Caki2 (cell line): ENCODE measurements at regions not wholly inside any gene's neighbourhood (a gene's known extent, or its start where the extent isn't known, plus 50 kb on each side); places are given as distances from the start of the nearest gene placed in this dataset.

ENCODE experiments used
- DNase-seq: peaks from one replicate; pipeline ENCODE4 v3.0.0-alpha.2; 2015; ENCODE audit warnings: low read depth
- in situ Hi-C: cut with HindIII; loops from 2 replicates; pipeline ENCODE4 v1.10.0; 2016; ENCODE audit warnings: low sequenced_read_pairs, low pct_unique_long_range_greater_than_20kb, mixed read lengths

GRCh38 chr5:165560648-165561047 is 2055.2 kb downstream of the MAT2B start:
- no peak for DNase-seq
- in situ Hi-C loops, result no loop called here

DNA sequence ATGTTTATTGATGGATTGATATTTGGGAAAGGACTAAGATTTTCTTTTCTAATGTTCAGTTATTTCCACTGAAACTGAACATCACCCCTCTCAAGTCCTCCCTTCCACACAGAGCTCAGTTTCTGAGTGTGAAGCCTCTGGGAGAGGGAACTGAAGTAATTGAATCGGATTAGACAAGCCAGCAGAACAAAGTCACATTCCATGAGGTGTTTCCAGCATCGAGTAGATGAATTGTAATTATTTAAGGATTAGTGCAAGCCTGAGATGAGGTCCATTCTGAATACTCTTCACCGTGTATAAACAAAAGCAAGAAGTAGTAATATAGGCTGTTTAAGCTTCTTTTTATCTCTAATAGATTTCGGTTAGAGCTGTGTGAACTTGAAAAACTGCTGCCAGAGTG is 2060.5 kb downstream of the MAT2B start:
- in situ Hi-C loops, result no loop called here
- DNase-seq, result no peak

GRCh38 chr5:165569551-165569950 is 2064.1 kb downstream of the MAT2B start:
- in situ Hi-C loops, result no loop called here
- DNase-seq, result no peak

- in situ Hi-C loops, result no loop called here
- no peak for DNase-seq
Observed at GRCh38 chr5:165573445-165573844, 2068.0 kb downstream of the MAT2B start.

DNA sequence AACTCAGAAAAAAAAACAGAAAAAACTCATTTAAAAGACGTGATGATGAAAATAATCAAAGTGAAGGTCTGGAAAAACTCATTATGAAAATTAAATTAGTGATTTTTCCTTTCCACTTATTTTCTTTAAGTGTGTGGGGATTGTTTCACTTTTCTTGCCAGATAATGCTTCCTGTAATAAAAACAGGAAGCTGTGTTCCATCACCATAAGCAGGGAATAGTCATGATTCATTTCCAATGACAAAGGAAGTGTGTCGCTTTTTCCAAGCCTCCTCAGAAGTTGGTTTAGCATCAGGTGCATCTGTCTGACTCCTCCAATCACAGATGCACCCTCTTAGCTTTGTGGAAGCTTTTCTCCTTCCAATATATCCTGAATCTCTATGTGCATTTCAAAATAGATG is 2068.7 kb downstream of the MAT2B start:
- in situ Hi-C loops, result no loop called here
- no peak for DNase-seq

GRCh38 chr5:165576678-165577275 is 2071.4 kb downstream of the MAT2B start:
- in situ Hi-C loops, result no loop called here
- DNase-seq, result no peak

- in situ Hi-C loops, result no loop called here
- DNase-seq, result no peak
Observed at GRCh38 chr5:165579911-165580310, 2074.5 kb downstream of the MAT2B start.

DNA sequence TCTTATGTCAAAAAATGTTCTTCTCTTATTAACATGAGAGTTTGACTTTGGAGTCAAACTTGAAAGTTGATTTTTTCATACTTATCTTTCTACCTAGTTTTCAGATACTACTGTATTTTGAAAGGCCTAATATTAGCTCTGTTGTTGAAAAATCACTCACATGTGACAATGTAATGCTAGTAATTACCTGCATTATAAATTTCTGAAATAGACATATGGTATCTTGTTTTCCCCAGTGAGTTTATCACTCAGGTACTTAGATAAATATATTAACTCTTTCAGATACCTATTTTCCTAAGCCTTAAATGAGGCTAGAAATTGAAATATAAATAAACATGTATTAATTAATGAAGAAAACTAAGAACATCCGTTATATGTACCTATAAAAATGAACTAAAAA is 2089.3 kb downstream of the MAT2B start:
- in situ Hi-C loops, result no loop called here
- DNase-seq, result no peak

- no peak for DNase-seq
- in situ Hi-C loops, result no loop called here
Observed at GRCh38 chr5:165602529-165602928, 2097.1 kb downstream of the MAT2B start.

DNA sequence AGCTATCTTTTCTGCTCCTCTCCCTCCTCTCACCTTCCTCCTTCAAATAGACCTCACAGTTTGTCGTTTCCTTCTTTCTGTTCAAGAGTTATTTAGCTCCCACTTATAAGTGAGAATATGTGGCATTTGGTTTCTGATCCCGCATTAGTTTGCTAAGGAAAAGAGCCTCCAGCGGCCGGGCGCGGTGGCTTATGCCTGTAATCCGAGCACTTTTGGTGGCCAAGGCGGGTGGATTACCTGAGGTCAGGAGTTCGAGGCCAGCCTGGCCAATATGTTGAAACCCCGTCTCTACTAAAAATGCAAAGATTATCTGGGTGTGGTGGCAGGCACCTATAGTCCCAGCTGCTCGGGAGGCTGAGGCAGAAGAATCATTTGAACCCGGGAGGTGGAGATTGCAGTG is 2101.6 kb downstream of the MAT2B start:
- no peak for DNase-seq
- in situ Hi-C loops, result no loop called here

GRCh38 chr5:165609871-165610270 is 2104.5 kb downstream of the MAT2B start:
- DNase-seq, result no peak
- in situ Hi-C loops, result no loop called here

DNA sequence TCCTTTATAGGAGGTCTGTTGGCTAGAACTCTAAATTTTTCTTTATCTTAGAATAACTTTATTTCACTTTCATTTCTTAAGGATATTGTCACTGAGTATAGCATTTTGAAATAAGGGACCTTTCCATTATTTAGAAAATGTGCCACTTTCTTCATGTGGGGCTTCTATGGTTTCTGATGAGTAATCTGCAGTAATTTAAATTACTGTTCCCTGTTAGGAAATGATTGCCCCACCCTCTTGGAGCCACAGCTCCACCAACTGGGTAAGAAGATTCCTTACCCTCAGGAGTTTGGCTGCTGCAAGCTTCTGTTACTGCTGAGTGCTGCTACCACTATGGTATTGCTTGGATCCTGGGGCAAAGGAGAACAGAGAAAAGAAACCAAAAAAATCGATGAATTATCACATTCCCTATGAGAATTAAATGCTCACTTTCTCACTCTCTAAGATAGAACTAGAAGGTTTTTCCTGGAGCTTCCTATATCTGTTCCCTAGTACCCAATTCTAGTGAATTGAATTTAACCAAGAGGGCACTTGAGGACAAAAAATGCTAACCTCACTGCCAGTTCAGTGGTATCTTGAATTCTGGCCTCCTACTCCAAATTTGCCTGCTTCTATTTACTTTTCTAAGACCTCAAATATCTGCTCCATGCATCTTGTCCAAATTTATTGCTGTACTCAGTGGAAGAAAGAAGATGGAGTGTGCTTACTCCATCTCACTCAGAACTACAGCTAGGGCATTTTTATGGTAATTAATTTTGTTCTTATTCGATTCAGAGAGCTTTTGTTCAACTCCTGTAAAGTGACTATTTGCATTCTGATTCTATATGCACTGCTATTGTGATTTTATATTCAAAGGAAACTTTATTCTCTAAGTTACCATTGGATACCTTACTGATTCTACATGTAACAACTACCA is 2111.3 kb downstream of the MAT2B start:
- DNase-seq, result no peak
- in situ Hi-C loops, result no loop called here

GRCh38 chr5:165617491-165617890 is 2112.1 kb downstream of the MAT2B start:
- in situ Hi-C loops, result no loop called here

GRCh38 chr5:165620394-165620793 is 2115.0 kb downstream of the MAT2B start:
- no peak for DNase-seq
- in situ Hi-C loops, result no loop called here

More at GRCh38 chr5:165617491-165617890, 2112.1 kb downstream of the MAT2B start:
- no peak for DNase-seq

DNA sequence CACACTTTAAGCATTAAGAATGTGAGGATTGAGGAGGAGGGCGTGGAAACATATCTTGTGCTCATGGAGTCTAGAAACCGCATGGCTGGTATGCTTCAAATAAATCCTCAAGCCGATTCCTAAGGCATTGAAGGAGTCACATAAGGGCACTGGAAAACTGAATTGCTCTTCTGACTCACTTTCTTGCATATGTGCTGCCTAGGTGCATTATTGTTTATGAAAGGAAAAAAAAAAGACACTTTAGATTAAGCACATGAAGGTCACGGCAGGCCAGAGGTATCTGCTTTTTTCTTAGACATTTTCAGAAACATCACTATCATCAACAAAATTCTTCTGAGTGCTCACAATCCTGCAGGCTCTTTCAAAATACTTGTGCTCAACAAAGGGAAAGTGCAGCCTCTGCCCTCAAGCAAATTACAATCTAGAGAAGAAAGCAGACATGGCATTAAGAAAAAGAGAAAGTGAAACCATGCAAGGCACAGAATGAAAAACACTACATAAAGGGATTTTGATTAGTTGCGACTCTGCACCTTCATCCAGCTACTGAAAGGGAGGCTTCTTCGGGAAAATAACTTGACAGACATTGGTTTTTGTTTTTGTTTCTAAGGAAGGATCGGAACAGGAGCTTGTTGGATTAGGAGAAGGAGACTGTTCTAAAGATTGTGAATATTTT is 2117.6 kb downstream of the MAT2B start:
- no peak for DNase-seq
- in situ Hi-C loops, result no loop called here

DNA sequence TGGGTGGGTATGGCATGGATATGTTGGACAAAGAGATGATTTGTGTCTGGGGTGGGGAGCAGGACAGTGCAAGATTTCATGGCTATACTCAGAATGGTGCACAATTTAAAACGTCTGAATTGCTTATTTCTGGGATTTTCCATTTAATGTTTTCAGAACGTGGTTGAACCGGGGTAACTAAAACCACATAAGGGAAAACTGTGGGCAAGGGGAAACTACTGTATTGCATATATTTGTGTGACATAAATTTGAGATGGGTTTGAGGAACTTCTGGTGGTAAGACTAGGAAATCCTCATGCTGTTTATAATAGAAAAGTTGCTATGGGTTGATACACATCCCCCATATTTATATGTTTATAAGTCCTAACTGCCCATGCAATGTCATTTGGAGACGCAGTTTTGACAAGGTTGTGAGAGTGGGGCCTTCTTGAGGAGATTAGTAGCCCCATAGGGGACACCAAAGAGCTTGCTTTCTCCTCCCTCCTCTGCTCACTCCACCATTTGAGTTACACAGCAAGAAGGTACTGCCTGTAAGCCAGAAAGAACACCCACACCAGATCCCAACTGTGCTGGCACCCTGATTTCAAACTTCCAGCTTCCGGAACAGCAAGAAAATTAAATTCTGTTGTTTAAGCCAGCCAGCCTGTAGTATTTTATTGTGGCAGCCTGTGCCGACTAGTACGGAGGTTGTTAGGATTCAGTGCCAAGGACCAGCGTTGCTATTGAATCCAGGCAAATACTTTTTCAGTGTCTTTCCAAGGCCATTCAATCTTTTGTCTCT is 2118.9 kb downstream of the MAT2B start:
- no peak for DNase-seq
- in situ Hi-C loops, result no loop called here

DNA sequence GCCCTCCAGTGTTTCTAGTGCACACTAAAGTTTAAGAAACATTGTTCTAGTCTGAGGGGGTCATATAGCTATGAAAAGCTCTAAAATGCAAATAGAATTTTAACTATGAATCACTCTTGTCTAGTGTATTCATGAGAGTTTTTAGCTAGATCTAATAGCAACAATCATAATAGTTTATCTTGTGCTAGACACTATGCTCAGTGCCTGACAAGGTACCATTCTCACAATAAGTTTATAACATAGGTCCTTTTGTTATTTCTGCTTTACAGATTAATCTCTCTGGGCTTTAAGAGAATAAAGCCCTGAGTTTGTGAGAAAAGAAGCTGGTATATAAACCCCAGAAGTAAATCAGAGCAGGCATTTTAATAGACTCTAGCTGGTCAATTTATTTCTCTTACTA is 2120.7 kb downstream of the MAT2B start:
- in situ Hi-C loops, result no loop called here
- no peak for DNase-seq

DNA sequence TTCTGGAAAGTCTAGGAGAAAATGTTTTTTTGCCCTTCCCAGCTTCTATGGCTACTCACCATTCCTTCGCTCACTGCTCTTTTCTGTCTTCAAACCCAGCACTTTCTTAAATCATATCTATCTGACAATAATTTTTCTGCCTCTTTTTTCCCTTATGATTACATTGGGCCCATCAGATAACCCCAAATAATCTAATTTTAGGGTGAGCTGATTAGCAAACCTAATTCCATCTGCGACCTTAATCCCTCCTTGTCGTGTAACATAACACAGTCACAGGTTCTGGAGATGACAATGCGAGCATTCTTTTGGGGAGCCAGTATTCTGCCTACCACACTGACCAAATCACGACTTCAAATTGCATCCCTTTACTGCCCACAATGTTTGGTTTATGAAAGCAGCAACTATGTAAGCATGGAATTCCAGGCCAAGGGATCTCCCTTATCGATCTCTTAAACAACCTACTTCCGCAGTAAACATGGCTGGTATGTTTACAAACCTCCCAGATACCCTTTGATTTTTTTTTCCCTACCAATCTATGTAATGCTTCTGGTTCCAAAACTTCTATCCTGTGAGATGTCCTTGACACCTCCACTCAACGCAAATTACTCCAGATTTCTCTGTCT is 2122.2 kb downstream of the MAT2B start:
- DNase-seq, result no peak
- in situ Hi-C loops, result no loop called here
